AML-193 (cell line): ENCODE measurements at regions not wholly inside any gene's neighbourhood (a gene's known extent, or its start where the extent isn't known, plus 50 kb on each side); places are given as distances from the start of the nearest gene placed in this dataset.

Experiments
- DNase-seq, 2 experiments: peaks; one replicate each; lab custom pipeline; 2025; lab: John Stamatoyannopoulos, UW

- DNase-seq, result no peak
Observed at GRCh38 chr11:127224276-127224675, 223.7 kb upstream of the KIRREL3 start.

- no peak for DNase-seq
Observed at GRCh38 chr11:127223633-127224032, 223.1 kb upstream of the KIRREL3 start.

- no peak for DNase-seq
Observed at GRCh38 chr11:127223026-127223425, 222.5 kb upstream of the KIRREL3 start.

- DNase-seq, result no peak
Observed at GRCh38 chr11:127219704-127220103, 219.1 kb upstream of the KIRREL3 start.

GRCh38 chr11:127218275-127218608 lies 217.7 kb upstream of the KIRREL3 start:
- no peak for DNase-seq

- no peak for DNase-seq
Observed at GRCh38 chr11:127217452-127218274, 217.1 kb upstream of the KIRREL3 start.

DNA sequence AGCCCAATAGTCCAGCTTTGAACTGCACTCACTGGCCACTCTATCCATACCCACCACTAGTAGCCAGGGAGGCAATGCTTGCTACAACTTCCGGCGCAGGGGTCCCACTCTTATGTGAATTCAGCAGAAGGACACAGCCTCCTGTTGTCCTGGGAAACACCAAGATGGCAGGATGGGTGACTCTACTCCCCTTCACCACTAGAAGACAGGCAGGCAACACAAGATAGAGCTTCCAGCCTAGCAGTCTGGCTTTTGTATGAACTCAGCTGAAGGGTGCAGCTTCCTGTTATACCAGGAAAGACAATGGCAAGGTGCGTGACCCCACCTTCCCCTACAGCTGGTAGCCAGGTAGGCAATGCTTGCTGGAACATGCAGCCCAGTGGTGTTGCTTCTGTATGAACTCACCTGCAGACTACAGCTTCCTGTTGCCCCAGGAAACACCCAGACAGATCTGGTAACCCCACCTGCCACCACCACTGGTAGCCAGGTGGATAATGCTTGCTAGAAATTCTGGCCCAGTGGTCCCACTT lies 205.2 kb upstream of the KIRREL3 start:
- no peak for DNase-seq

DNA sequence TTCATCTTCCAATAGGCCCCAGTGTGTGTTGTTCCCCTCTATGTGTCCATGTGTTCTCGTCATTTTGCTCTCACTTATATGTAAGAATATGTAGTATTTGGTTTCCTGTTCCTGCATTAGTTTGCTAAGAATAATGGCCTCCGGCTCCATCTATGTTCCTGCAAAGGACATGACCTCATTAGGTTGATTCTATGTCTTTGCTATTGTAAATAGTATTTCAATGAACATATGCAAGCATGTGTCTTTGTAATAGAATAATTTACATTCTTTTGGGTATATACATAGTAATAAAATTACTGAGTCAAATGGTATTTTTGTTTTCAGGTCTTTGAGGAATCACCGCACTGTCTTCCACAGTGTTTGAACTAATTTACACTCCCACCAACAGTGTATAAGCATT lies 202.9 kb upstream of the KIRREL3 start:
- DNase-seq, result no peak

- DNase-seq, result no peak
Observed at GRCh38 chr11:127202105-127202504, 201.5 kb upstream of the KIRREL3 start.

GRCh38 chr11:127199306-127199801 lies 198.8 kb upstream of the KIRREL3 start:
- DNase-seq, result no peak

GRCh38 chr11:127195501-127196120 lies 195.0 kb upstream of the KIRREL3 start:
- DNase-seq, result no peak

GRCh38 chr11:127194521-127194920 lies 194.0 kb upstream of the KIRREL3 start:
- DNase-seq, result no peak

DNA sequence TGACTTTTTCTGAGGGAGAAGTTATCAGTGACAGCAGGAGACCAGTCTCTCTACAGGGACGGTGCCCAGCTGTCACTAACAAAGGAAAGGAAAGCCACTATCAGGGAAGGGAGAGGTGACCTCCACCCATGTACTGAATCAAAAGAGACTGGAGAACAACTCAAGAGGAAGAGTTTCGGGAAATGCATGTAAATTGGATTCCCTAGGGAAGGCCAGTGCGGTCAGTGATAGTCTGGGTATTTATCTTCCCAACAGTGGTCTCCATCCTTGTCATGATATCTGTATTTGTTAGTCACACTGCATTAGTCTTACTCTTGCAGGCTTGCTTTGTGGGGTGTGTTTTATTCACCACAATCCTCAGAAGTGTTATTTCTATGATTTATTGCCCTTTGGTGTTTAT lies 193.4 kb upstream of the KIRREL3 start:
- no peak for DNase-seq

GRCh38 chr11:127191689-127192088 lies 191.1 kb upstream of the KIRREL3 start:
- DNase-seq, result no peak

DNA sequence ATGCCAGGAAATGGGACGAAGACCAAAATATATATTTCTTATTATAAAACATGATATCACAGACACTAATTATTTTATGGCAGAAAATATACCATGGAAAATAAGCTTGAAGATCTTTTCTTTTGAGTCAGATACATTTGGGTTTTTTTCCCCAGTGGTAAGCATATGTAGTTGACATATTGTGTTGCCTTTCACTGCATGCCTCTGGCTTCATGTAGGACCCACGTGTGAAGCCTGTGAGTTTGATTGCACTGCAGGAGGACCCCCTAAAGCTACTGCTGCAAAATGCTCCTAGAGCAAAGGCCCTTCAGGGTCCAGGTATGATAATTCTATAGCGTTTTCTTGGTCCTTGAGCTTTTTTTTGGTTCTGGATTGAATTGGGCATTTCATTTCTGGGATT lies 190.7 kb upstream of the KIRREL3 start:
- no peak for DNase-seq

DNA sequence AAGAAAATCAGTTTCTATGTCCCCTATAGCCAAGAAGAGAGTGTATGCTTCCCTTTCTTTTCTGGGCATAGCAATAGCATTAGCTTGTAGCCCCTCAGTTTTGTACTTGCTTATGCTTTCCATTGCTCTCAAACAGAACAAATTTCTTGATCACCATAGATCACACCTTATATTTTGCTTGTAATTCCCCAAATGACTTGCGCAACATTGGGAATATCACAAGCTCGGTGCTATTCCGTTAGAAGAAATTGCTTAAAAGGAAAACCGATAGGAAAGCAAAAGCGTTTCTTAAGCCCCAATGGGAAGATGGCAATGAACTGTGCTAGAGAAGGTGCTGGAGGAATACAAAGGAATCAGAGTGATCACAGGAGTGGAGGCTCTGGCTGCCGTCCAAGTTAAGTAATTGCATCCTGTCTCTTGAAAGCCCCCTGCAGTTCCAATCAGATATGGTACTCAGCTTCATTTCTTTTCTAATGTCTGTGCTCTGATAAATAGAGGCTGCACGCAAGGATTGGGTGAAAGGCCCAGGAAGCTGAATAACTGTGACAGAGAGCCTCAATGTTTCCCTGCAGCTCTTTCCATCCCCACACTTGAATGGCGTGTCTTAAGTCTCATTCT lies 182.1 kb upstream of the KIRREL3 start:
- DNase-seq, result no peak

DNA sequence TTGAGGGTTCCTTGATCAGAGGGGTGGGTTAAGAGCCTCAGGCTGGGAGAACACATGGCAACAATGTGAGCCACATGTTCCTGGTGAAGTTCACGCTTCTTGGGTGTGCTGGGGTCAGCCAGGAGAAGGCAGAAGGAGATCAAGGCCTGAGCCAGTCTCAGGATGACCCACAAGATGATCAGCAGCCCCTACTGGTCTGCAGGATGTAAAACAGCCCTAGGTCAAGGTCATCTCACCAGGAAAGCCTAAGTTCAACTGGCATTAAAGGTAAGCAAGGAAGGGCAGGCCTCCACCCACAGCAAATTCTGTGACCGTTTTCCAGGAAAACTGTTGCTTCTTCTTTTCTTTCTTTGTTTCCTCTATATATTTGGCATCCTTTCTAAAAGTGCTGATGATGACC lies 156.7 kb upstream of the KIRREL3 start:
- DNase-seq, result no peak

- DNase-seq, result no peak
Observed at GRCh38 chr11:127149410-127149809, 148.8 kb upstream of the KIRREL3 start.

GRCh38 chr11:127143251-127143650 lies 142.7 kb upstream of the KIRREL3 start:
- no peak for DNase-seq

GRCh38 chr11:127138613-127139012 lies 138.0 kb upstream of the KIRREL3 start:
- no peak for DNase-seq

DNA sequence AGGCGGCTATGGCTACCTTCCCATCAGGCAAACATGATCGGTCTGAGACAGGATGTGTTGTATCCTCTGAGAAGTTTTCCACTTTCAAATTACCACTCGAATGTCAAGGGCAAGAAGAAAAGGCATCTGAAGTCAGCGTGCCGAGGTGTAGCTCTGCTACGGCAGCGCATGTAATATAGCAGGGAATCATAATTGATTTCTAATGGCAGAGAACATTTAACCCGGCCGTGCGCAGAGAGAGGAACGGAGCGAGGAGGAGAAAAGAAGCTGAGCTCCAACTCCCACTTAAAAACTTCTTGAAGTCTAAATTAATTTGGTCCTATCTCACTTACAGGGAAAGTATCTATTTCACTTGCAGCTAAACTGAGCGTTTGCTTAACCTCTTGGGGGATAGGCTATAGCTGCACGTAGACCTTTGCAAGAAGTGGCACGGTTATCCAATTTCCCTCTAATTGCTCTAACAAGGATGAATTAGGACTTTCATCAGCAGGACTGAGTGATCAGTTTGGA lies 137.3 kb upstream of the KIRREL3 start:
- no peak for DNase-seq

DNA sequence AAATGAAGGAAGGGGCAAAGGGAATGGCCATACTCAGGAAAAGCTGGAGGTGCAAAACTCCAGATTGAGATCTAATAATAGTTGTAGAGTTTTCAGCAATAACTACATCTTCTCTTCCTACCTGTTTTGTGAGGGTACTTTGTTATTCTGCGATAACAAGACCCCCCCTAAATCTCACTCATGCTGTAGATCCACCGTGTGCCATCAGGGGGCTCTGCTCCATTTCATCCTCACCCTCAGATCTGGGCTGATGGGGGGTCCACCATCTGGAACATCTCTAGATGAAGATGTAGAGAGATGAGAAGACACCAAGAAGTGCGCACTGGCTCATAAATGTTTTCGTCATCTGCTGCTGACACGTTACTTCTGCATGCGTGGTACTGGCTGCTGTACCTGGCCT lies 135.9 kb upstream of the KIRREL3 start:
- DNase-seq, result no peak

DNA sequence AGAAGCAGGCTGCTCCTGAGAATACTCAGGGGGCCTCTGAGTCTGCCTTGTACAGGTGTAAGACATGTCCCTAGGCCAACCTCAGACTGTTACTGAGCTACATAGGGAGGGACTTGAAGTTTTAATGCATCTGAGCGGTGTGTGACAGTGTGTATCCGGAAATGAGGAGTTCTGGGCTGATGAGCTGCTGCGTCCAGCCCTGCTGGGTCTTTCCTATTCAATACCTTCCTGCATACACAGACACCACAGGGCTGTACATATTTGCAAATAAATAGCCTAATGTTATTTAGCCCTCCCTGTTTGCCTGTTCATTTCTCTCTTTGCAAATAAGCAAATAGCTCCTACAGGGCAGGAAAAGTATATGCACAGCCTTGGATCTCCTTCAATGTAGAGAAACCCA lies 134.7 kb upstream of the KIRREL3 start:
- no peak for DNase-seq
